Panc1 (cell line): ENCODE measurements at regions not wholly inside any gene's neighbourhood (a gene's known extent, or its start where the extent isn't known, plus 50 kb on each side); places are given as distances from the start of the nearest gene placed in this dataset.

Experiments
- POLR2AphosphoS5 ChIP-seq: IDR thresholded peaks from 2 replicates; pipeline ENCODE4 v1.6.1; 2012; ENCODE audit warnings: mild to moderate bottlenecking, low read depth, low read length, moderate library complexity
- SIN3A ChIP-seq: IDR thresholded peaks from 2 replicates; pipeline ENCODE4 v1.6.1; 2012; ENCODE audit warnings: low read depth, mild to moderate bottlenecking, low read length, moderate library complexity, borderline replicate concordance; ENCODE audit not compliant: insufficient read depth
- TCF7L2 ChIP-seq: IDR thresholded peaks from 2 replicates; pipeline ENCODE4 v1.6.1; 2011; ENCODE audit warnings: mild to moderate bottlenecking, low read depth, low read length, inconsistent platforms
- TF ChIP-seq, protein P1 (sequence below): fragments of 450-650 bp; IDR thresholded peaks from 2 replicates; pipeline ENCODE4 v1.5.1; 2017; ENCODE audit warnings: mild to moderate bottlenecking
- TF ChIP-seq, protein P2 (sequence below), 2 experiments: IDR thresholded peaks; 2 replicates each; pipeline ENCODE4 v1.6.1; 2011 to 2012; ENCODE audit warnings: low read depth in 2 of 2, control low read depth in 1 of 2, low read length in 1 of 2, mild to moderate bottlenecking in 1 of 2, moderate library complexity in 1 of 2; ENCODE audit not compliant: insufficient read depth in 1 of 2

DNA sequence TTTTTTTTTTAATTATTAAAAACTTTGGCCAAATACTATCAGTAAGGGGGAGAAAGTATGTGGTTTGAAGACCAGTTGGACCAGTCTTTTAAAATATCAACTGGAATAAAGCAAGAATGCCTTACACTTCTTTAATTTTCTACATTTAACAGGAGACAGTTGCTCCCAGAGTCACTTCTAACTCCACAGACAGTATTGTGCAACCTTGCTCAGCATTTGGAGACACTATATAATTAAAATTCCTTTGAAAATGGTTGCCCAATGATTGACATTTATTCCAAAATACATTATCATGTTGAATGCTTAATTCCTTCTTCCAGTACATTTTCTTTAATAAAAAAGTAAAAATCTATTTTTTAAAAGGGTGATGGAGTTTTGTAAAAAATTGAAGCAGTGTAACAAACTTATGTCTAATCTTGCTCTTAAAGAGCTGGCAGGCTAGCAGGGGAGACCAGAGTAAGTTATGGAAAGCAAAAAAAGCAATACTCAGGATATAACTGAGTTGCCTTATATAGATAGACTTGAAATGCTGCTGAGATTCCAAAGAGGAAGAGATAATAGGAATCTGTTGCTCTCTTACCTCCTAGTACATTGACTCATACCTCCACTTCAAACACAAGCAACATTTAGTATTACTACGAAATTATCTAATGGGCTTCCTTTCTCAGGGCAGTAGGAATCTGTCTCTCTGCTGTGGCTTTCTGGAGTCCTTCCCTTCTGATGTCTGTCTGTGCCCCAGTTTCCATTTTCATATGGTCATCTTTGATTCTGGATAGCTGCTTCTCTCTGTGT, 69.7 kb upstream of the RGL1 start:
- TF ChIP-seq, protein P1, sequence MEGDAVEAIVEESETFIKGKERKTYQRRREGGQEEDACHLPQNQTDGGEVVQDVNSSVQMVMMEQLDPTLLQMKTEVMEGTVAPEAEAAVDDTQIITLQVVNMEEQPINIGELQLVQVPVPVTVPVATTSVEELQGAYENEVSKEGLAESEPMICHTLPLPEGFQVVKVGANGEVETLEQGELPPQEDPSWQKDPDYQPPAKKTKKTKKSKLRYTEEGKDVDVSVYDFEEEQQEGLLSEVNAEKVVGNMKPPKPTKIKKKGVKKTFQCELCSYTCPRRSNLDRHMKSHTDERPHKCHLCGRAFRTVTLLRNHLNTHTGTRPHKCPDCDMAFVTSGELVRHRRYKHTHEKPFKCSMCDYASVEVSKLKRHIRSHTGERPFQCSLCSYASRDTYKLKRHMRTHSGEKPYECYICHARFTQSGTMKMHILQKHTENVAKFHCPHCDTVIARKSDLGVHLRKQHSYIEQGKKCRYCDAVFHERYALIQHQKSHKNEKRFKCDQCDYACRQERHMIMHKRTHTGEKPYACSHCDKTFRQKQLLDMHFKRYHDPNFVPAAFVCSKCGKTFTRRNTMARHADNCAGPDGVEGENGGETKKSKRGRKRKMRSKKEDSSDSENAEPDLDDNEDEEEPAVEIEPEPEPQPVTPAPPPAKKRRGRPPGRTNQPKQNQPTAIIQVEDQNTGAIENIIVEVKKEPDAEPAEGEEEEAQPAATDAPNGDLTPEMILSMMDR: no peak
- no peak for TF ChIP-seq POLR2AphosphoS5
- TF ChIP-seq TCF7L2: no peak
- TF ChIP-seq, protein P2, sequence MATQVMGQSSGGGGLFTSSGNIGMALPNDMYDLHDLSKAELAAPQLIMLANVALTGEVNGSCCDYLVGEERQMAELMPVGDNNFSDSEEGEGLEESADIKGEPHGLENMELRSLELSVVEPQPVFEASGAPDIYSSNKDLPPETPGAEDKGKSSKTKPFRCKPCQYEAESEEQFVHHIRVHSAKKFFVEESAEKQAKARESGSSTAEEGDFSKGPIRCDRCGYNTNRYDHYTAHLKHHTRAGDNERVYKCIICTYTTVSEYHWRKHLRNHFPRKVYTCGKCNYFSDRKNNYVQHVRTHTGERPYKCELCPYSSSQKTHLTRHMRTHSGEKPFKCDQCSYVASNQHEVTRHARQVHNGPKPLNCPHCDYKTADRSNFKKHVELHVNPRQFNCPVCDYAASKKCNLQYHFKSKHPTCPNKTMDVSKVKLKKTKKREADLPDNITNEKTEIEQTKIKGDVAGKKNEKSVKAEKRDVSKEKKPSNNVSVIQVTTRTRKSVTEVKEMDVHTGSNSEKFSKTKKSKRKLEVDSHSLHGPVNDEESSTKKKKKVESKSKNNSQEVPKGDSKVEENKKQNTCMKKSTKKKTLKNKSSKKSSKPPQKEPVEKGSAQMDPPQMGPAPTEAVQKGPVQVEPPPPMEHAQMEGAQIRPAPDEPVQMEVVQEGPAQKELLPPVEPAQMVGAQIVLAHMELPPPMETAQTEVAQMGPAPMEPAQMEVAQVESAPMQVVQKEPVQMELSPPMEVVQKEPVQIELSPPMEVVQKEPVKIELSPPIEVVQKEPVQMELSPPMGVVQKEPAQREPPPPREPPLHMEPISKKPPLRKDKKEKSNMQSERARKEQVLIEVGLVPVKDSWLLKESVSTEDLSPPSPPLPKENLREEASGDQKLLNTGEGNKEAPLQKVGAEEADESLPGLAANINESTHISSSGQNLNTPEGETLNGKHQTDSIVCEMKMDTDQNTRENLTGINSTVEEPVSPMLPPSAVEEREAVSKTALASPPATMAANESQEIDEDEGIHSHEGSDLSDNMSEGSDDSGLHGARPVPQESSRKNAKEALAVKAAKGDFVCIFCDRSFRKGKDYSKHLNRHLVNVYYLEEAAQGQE (IDR thresholded peaks at IDR 0.05; ENCODE audit: insufficient read depth in 1 of 2, low read depth in 2 of 2, low read length in 1 of 2): no peak
- TF ChIP-seq SIN3A: no peak
